WTC11 (cell line): ENCODE measurements at regions not wholly inside any gene's neighbourhood (a gene's known extent, or its start where the extent isn't known, plus 50 kb on each side); places are given as distances from the start of the nearest gene placed in this dataset.

Experiments used
- ATAC-seq: fragments of 200-7000 bp; cut with Tn5 transposase; 2 replicates; pipeline ENCODE4 v1.10.0; 2021; ENCODE audit warnings: mild to moderate bottlenecking, moderate library complexity
- CTCF ChIA-PET: fragments of 300-600 bp; sonication (Branson Sonifier 250); formaldehyde crosslinking; loops from one replicate; lab custom pipeline; 2021; ENCODE audit warnings: antibody characterized with exemption; lab: Charles Lee
- POLR2A ChIA-PET: fragments of 350-600 bp; sonication (Branson Sonifier 250); formaldehyde crosslinking; loops from one replicate; lab custom pipeline; 2021; ENCODE audit warnings: antibody characterized with exemption; lab: Charles Lee
- DNase-seq: peaks from one replicate; pipeline ENCODE4 v3.0.0; 2021; ENCODE audit warnings: low spot score
- H3K27ac Mint-ChIP-seq: 2 replicates; pipeline ENCODE4 v1.8.0; 2021; ENCODE audit warnings: mixed read lengths
- H3K27me3 Mint-ChIP-seq: 2 replicates; pipeline ENCODE4 v1.8.0; 2021; ENCODE audit warnings: low read depth, mild to moderate bottlenecking, moderate library complexity, mixed read lengths
- H3K36me3 Mint-ChIP-seq: 2 replicates; pipeline ENCODE4 v1.8.0; 2021; ENCODE audit warnings: mixed read lengths
- H3K4me1 Mint-ChIP-seq: 2 replicates; pipeline ENCODE4 v1.8.0; 2022; ENCODE audit warnings: mixed read lengths
- H3K4me3 Mint-ChIP-seq: 2 replicates; pipeline ENCODE4 v1.8.0; 2021; ENCODE audit warnings: mild to moderate bottlenecking, moderate library complexity, mixed read lengths
- H3K9me3 Mint-ChIP-seq: 2 replicates; pipeline ENCODE4 v1.8.0; 2021; ENCODE audit warnings: mixed read lengths
- ARID4B ChIP-seq: sonication (generic); formaldehyde crosslinking; IDR thresholded peaks from 2 replicates; pipeline ENCODE4 v1.8.0; 2023; ENCODE audit warnings: missing genetic modification reagents, mild to moderate bottlenecking, borderline replicate concordance
- ELF4 ChIP-seq: sonication (generic); formaldehyde crosslinking; IDR thresholded peaks from 2 replicates; pipeline ENCODE4 v1.8.1; 2022; ENCODE audit warnings: low read depth, mild to moderate bottlenecking, moderate library complexity, missing genetic modification reagents
- FOXP1 ChIP-seq: sonication (generic); formaldehyde crosslinking; IDR thresholded peaks from 2 replicates; pipeline ENCODE4 v1.8.0; 2022; ENCODE audit warnings: missing genetic modification reagents, mild to moderate bottlenecking, moderate library complexity, borderline replicate concordance
- GTF2I ChIP-seq: fragments of 250-450 bp; sonication (Bioruptor Pico); conservative IDR thresholded peaks from 2 replicates; pipeline ENCODE4 v1.4.0; 2021; ENCODE audit warnings: mild to moderate bottlenecking
- MXD4 ChIP-seq: fragments of 250-450 bp; sonication (Bioruptor Pico); IDR thresholded peaks from 2 replicates; pipeline ENCODE4 v1.8.0; 2021; ENCODE audit warnings: mild to moderate bottlenecking, moderate library complexity, borderline replicate concordance
- NFYB ChIP-seq: sonication (generic); formaldehyde crosslinking; conservative IDR thresholded peaks from 2 replicates; pipeline ENCODE4 v1.8.0; 2022; ENCODE audit warnings: low read depth, missing genetic modification reagents
- PRDM15 ChIP-seq: sonication (generic); formaldehyde crosslinking; IDR thresholded peaks from 2 replicates; pipeline ENCODE4 v1.8.0; 2022; ENCODE audit warnings: missing genetic modification reagents
- TF ChIP-seq, protein P1 (sequence below): sonication (generic); formaldehyde crosslinking; IDR thresholded peaks from 2 replicates; pipeline ENCODE4 v1.8.1; 2023; ENCODE audit warnings: mild to moderate bottlenecking, missing genetic modification reagents
- TF ChIP-seq, protein P2 (sequence below): sonication (generic); formaldehyde crosslinking; conservative IDR thresholded peaks from 2 replicates; pipeline ENCODE4 v1.8.1; 2022; ENCODE audit warnings: mild to moderate bottlenecking, missing genetic modification reagents
- TF ChIP-seq, protein P3 (sequence below): fragments of 250-450 bp; sonication (Bioruptor Pico); IDR thresholded peaks from 2 replicates; pipeline ENCODE4 v1.9.0; 2021; ENCODE audit warnings: moderate library complexity, mild to moderate bottlenecking, inconsistent platforms, borderline replicate concordance
- TF ChIP-seq, protein P4 (sequence below): sonication (generic); formaldehyde crosslinking; IDR thresholded peaks from 2 replicates; pipeline ENCODE4 v1.8.1; 2022; ENCODE audit warnings: mild to moderate bottlenecking, moderate library complexity, missing genetic modification reagents

- H3K36me3 Mint-ChIP-seq: 0 out of 2 replicates have a peak, but pooled peaks cover 4% of the 10 kb centered on the region
- peaks cover 16% of the 10 kb centered on the region for H3K9me3 Mint-ChIP-seq
- POLR2A ChIA-PET: no interaction called here
- DNase-seq (no peak), ATAC-seq (no peak)
- CTCF ChIA-PET: no interaction called here
- H3K4me1 Mint-ChIP-seq: no peaks in the 10 kb centered on the region
- H3K27ac Mint-ChIP-seq: no peak overlapping the region
- H3K27me3 Mint-ChIP-seq: no peaks in the 10 kb centered on the region
- H3K4me3 Mint-ChIP-seq: no peak overlapping the region
- TF ChIP-seq ELF4 (CRISPR knock-in tag) (no peak), FOXP1 (no peak), MXD4 (CRISPR knock-in tag) (no peak), GTF2I (CRISPR knock-in tag) (no peak), NFYB (CRISPR knock-in tag) (no peak), PRDM15 (no peak)
- TF ChIP-seq, protein P1, sequence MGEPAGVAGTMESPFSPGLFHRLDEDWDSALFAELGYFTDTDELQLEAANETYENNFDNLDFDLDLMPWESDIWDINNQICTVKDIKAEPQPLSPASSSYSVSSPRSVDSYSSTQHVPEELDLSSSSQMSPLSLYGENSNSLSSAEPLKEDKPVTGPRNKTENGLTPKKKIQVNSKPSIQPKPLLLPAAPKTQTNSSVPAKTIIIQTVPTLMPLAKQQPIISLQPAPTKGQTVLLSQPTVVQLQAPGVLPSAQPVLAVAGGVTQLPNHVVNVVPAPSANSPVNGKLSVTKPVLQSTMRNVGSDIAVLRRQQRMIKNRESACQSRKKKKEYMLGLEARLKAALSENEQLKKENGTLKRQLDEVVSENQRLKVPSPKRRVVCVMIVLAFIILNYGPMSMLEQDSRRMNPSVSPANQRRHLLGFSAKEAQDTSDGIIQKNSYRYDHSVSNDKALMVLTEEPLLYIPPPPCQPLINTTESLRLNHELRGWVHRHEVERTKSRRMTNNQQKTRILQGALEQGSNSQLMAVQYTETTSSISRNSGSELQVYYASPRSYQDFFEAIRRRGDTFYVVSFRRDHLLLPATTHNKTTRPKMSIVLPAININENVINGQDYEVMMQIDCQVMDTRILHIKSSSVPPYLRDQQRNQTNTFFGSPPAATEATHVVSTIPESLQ (CRISPR knock-in tag): no peak
- TF ChIP-seq, protein P2, sequence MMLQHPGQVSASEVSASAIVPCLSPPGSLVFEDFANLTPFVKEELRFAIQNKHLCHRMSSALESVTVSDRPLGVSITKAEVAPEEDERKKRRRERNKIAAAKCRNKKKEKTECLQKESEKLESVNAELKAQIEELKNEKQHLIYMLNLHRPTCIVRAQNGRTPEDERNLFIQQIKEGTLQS (CRISPR knock-in tag): no peak
- TF ChIP-seq, protein P3, sequence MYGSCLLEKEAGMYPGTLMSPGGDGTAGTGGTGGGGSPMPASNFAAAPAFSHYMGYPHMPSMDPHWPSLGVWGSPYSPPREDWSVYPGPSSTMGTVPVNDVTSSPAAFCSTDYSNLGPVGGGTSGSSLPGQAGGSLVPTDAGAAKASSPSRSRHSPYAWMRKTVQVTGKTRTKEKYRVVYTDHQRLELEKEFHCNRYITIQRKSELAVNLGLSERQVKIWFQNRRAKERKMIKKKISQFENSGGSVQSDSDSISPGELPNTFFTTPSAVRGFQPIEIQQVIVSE (CRISPR knock-in tag): no peak
- TF ChIP-seq, protein P4, sequence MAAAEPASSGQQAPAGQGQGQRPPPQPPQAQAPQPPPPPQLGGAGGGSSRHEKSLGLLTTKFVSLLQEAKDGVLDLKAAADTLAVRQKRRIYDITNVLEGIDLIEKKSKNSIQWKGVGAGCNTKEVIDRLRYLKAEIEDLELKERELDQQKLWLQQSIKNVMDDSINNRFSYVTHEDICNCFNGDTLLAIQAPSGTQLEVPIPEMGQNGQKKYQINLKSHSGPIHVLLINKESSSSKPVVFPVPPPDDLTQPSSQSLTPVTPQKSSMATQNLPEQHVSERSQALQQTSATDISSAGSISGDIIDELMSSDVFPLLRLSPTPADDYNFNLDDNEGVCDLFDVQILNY (CRISPR knock-in tag): no peak
Observed at GRCh38 chr2:41293491-41293890, 754.3 kb upstream of the PKDCC start.

GRCh38 chr2:41294331-41294730, 753.5 kb upstream of the PKDCC start:
- Mint-ChIP-seq H3K4me3 (no peak overlapping the region), H3K27me3 (no peaks in the 10 kb centered on the region), H3K9me3 (peaks cover 15% of the 10 kb centered on the region), H3K27ac (no peak overlapping the region), H3K36me3 (0 out of 2 replicates have a peak, but pooled peaks cover 4% of the 10 kb centered on the region), H3K4me1 (no peaks in the 10 kb centered on the region)
- no peak for TF ChIP-seq ARID4B
- ATAC-seq (peak; percentile 53), DNase-seq (no peak)
- CTCF ChIA-PET: no interaction called here
- POLR2A ChIA-PET: no interaction called here
